HG03571 (cell line): ENCODE measurements at regions not wholly inside any gene's neighbourhood (a gene's known extent, or its start where the extent isn't known, plus 50 kb on each side); places are given as distances from the start of the nearest gene placed in this dataset.

ENCODE experiments used
- ATAC-seq: cut with Tn5 transposase; IDR thresholded peaks from one replicate; pipeline ENCODE4 v1.9.1; 2021; ENCODE audit not compliant: unreplicated experiment

DNA sequence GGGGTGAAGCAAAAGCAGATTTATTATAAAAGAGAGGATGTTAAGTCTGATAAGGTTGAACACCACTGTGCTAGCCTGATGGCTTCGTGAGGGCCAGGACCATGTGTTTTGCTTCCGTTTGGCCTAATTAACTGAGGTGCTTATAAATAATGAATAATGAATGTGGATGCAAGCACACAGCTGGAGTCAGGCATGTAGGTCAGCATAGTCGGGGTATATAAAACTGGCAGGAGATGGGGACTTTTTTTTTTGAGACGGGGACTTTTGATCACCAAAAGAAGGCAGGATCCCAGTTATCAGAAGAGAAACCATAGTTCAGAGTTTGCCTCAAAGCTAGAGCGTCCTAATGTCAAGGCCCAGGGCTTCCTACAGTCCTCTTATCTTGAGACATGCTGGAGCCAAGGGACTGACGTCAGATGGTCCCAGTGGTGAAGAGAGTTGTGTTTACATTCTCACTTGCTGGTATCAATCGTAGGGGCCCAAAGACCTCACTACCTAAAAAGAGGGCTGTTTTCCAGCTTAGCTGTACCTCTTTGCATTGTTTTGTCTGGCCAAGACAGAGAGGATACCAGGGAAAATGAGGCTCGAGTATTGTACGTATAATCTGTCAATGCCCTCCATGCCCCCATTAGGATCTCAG is 50.4 kb downstream of the RTL9 start:
- no peak for ATAC-seq

DNA sequence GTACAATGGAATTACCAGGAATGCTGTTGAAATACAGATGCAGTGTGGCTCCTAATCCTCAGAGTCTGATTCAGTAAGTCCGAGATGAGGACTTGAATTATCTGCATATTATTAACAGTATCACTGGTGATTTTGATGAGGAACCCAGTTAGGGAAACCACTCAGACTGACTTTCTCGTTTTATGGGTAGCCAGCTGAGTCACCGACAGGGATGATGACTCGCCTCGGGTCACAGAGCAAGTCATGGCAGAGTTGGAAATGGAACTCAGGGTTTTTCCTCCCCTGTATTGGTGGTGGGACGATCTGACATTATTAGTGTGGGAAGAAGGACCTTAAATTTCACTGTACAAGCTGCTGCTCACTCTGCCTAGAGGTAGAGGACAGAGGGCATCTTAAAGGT is 51.3 kb downstream of the RTL9 start:
- ATAC-seq, result no peak

DNA sequence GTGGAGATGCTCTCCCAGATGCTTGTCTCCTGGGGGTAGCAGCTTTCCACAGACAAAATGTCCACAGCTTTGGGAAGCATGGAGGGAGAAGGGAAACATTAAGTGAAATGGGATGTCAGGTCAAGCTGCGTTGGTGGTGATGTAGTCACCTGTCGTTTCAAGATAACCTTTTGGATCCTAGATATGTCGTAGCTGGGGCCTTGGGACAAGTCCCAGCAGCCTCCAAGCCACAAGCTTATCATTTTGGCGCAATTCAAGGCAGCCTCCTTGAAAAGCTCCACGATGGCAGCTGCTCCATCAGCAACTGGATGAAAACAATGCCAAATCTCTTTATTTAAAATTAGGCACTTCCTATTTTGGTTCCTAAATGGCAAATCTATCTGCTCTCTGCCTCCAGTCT is 52.0 kb downstream of the RTL9 start:
- no peak for ATAC-seq

DNA sequence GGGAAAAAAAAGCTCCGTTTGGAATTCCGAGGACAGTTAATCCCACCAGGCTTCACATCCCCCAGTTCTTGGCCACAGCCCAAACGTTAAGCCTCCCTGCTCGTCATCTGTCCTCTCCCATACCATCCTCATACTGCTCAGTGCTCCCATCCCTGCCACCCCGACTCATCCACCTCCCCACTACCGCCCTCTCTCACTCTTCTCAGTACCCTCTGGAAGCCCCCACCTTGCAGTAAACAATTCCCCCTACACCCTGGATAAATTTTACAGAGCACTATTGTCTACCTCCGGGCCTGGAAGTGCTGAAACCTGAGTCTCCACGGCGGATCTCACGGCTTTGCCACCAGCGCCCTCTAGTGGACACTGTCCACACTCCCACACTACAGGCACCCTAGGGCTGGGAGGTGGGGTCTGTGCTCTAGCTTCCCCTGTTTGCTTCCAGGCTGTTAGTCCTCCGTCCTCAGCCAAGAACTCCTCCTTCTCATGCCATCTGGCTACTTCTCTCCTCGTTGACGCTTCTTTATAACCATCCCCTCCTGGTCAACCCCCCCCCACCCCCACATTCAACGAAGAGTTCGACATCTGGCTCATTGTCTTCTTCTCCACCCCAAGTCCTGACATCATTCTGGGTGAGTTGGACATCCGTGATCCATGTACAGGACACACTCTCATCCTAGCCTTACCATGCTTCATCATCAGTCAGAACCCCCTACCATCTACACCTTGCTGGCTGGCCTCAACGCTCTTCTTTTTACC is 54.5 kb downstream of the RTL9 start:
- ATAC-seq, result peak; percentile 73

DNA sequence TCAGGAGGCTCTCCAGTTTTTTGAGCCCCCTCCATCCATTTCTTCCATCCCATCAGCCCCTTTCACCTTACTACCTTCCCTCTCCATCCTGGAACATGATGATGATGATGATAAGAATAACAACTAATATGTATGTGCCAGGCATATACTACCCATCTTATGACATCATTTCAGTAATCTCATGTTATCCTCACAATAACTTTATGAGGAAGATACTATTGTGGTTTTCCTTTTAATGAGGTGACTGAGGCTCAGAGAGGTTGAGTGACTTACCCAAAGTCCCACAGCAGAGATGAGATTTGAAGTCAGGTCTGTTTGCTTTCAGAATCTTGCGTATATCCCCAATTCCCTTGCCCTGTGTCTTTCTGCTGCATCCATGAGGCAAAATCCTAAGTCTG is 55.1 kb downstream of the RTL9 start:
- ATAC-seq, result no peak

DNA sequence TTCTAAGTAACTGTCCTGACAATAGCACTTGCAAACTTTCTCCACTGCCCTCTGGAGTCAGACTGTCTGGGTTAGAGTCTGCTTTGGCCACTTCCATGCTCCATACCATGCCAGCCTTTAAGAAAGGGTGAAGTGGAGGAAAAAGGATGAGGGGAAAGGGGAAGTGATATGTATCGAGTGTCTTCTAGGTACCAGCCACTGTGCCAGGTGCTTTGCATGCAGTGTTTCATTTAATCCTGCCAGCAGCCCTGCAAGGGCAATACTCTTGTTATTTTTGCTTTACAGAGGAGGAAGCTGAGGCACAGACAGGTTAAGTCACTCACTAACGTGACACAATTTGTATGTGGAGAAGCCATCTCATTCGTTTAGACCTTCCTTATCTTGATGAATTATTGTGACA is 55.6 kb downstream of the RTL9 start:
- ATAC-seq, result no peak

DNA sequence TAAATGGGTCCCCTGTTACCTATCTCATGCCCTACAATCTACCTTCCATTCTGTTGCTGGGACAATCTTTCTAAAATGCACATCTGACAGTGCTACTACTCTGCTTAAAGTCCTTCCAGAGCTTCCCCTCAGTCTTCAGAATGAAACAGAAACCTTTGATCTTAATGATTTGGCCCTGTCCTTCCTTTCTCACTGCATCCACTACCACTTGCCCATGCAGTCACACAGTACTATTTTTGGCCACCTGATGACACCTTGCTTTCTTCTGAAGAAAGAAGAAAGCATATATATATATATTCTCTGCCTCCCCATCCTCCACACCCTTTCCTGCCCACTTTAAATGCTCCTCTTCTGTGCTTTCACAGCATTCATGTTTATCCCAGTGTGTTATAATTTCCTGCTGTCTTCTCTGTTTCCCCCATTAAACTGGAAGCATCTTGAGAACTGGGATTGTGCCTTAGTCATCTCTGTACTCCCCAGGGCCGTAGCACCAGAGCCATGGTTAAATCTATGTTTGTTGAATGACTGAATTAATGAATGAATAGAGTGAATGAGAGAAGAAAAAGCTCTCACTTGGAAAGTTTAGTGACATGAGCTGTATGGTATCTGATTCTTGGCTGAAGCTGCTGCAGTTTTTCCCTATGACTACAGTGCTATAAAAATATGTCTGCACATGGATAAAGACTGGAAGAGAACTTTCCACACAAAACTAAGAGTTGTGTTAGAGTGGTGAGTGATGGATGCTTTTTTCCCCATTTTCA is 56.2 kb downstream of the RTL9 start:
- ATAC-seq, result no peak

DNA sequence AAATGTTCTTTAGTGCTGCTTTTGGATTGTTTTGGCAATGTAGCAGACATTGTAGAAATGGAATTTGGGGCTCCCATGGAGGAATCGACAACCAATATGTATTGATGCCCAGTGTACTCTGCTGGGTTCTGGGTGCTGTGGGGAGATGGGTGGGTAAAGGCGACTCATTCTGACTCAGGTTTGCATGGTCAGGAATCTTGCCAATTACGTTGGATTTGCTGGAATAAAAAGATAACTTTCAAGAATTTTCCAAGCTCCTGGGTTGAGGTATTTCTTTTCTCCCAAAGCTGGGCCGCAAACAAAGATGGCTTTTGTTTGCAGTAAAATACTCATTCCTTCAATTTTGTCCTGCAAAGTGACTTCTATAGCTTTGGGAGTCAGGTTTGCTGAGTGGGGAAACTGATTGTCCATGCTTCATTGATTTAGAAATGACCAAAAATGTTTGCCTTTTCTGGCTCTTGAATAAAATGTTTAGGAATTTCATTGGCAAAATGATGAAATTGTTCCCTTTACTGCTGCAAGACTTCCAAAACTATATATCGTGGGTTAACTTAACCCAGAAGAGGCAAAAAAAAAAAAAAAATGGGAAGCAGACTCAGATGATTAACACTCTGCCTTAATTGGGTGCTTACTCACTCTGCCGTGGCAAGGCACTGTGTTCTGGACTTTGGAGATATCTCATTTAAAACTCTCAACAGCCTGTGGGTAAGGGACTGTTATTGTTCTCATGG is 57.0 kb downstream of the RTL9 start:
- no peak for ATAC-seq

DNA sequence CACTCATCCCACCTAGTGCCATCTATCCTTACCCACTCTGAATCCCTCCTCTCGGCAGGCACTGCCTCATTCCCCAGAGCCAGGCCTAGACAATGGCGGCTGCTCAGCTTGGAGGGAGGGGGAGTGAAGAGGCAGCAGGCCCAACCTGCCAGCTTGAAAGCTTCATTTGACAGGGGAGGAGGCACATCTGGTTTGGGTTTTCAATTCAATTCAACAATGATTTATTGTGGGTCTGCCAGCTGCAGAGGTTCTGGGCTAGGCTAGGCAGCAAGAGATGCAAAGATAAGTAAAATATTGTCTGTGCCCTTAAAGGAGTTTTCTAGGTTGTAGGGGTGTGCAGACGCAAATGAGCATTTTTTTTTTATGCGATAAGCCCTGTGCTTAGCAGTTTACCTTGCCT is 58.5 kb downstream of the RTL9 start:
- no peak for ATAC-seq

DNA sequence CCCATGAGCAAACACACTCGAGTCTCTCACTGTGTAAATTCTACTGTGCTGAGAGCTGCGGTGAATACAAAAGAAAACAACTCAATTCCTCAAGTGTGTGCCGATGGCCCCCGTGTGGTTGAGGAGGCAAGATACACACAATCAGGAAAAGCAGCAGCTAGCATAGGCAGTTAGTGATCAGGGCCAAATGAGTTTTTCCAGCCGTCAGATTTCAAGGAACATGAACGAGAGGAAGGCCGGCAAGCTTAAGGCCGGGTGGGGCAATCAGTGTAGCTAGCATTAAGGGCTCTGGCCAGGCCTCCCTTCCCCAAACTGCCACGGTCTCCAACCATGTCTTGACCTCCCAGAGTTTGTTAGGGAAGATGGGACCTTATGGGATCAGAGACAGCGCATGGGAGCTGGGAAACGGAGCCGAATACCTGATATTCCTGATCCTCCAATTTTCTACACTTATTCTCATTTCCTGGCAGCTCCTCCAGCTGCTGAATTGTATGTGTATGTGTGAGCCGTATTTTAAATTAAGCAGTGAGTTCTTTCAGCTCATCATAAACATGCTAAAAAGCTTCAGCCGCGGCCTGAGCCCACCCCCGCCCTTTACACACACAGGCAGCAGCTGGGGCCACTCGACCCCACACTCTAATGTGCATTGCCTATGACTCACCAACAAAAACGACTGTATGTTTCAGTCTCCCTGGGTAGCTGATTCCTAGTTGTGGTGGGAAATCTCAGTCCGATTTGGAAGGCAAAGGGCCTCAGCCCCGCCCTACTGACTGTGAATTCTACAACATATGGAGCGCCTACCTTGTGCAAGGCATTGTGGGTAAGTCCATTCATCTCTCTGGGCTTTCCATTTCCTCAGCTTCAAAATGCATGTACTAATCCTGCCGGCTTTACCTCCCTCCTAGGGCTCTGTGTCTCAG is 59.9 kb downstream of the RTL9 start:
- no peak for ATAC-seq

DNA sequence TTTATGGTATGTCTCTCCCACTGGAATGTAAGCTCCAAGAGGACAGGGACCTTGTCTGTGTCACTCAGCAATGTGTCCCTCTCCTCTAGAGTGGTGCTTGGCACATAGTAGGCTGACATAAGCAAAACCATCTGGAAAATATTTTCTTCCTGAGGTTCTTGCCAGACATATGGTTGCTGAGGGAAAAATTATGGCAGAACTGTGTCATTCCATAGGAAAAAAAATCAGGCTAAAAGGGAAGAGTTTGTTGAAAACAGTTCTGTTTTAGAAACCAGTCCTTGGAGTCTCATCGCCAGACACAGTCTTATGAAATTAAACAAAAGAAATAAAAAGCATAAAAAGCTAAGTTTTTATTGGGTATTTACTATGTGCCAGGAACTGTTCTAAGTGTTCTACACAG is 60.9 kb downstream of the RTL9 start:
- no peak for ATAC-seq

DNA sequence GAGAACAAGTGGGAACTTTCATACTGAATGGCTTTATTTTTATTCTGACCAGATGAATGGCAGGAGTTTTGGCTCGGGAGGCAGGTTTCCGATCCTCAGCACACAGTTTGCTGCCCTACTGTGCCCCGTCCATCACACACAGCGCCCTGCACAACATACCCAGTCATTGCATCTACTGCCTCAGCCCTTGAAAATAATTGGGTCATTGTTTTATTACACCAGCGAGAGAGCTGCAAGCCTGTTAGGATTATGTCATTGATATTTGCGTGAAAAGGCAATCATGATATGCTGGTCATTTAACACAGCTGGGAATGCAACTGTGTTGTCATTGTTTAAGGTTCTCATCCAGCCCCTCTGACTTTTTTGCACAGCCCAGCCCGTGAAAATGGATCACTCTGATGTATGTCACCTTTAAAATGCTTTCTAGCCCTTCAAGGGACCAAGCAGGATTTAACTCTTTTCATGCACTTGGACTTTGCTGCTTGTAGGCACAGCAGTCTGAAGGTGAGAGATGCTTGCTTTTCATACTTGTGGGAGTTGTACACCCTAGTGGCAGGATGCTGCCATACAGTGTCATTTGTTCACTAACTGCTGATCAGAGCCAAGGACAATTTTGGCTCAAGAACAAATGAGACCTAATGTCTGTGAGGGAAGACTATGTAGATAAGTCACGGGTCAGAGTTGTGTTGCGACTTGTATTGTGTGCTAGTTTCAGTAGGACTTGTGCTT is 62.3 kb downstream of the RTL9 start:
- no peak for ATAC-seq

DNA sequence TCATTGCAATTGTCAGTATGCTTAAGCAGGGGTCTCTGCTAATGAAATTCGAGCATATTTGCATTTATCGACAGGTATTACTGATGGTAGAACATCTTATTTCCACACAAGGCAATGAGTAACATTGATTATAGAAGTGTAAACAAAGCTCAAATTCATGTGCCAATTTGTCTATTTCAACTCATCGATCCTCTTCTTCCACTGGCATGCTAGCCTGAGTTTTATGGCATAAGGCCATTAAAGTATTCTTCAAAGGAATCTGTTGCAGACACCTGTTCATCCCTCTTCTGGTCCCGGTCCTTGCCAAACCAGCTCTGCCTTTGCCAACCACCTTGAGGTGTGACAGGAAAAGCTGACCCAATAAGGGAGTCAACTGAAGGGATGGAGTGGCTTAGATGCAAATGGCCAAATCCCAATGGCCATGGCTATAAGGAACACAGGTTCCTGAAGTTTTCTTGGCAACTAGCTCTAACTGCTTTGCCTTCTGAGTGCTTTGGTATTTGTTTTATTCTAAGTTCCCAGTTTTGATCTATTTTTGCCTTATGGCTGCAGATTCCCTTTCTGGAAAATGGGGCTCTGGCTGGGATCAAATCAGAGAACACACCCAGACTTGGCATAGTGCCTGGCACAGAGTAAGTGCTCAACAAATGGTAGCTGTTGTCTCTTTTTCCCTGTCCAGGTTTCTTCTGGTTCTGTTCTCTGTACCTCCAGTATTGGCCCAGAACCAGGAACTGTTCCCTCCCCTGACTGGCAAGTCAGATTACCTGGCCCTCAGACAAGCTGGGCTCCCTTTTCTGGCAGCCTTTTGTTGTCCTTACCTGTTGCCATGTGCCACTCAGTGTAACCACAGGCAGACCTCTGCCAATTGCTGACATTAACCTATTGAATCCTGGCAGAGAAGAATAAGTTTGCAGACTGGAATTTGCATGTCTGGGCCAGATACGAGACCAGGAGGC is 63.1 kb downstream of the RTL9 start:
- ATAC-seq, result no peak

DNA sequence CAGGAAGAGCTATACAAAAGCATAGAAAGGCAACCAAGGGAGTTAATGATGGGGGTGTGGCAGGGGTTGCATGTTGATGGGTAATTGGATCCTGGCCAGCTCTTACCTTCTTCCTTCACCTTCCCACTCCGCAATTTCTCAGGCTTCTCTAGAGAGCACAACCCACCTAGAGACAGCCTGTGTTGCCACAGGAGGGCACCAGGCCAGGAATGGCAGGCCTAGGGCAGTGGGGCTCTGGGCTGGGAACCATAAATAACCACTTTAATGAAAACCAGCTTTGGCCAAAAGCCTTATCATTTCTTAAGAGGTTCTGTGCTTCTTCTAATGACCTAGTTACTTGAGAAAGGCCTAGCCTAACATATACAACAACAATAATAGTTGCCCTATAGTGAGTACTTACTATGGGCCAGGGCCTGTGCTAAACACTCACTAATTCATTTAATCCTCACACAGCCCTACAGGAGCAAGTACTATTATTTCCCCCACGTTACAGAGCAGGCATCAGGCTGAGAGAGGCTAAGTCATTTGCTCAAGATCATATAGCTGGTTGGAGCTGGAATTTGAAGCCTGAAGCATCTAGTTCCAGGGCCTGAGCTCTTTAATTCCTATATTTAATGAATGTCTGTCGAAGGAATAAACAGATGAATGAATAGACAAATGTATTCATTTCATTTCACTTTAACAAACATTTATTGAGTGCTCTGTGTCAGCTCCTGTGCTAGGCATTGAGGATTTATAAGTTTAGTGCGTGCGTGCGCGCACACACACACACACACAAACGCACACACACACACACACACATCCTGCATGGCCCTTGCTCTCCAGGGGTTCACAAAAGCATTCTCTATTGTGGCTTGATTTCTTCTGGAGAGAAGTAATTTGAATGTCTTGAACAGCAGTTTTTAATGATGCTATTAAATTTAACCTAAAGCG is 66.8 kb downstream of the RTL9 start:
- no peak for ATAC-seq

DNA sequence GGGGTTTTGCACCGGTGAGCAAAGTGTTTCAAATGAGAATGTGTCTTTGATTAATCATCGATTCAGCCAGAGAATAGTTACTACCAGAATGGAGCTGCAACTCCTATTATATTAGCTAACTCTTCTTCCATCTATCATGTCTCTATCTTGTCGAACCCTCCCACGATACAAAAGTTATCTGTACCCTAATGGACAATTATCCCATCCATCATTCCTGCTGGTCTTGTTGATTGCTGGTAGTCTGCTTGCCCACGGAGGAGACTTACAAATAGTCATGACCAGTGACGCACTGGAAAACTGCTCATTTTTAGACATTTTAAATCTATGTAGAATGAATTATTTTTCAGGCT is 67.5 kb downstream of the RTL9 start:
- ATAC-seq, result no peak

DNA sequence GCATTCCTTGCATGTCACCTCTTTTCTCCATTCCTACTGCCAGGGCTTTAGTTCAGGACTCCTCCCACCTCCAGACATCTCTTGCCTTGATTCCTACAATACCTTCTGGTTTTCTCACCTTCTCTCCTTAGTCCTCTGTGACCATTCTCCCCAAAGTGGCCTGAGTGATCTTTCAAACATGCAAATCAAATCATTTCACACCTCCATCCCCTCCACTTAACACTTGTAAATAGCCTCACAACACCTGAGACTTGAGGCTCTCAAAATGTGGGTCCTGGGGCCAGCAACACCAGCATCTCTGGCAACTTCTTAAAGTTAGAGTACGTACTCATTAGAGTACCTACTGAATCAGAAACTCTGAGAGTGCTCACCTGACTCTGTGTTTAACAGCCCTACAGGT is 68.4 kb downstream of the RTL9 start:
- ATAC-seq, result no peak

DNA sequence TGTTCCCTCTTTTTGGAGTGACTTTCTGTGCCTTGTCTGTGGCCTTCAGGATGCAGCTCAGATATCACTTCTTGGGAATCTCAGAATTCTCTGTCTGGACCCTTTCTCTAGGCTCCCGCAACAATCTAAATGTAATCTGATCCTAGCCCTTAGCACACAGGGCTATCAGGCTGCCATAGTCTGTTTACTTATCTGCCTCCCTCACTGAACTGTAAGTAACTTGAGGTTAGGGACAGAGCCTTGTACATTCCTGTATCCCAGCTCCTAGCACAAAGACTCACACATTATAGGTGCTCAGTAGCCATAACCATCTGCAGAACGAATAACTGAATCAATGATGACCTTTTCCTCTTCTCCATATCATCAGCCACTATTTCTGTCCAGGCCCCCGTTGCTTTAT is 69.5 kb downstream of the RTL9 start:
- ATAC-seq, result no peak
